Vagina (tissue), 2 donors: ENCODE measurements at regions not wholly inside any gene's neighbourhood (a gene's known extent, or its start where the extent isn't known, plus 50 kb on each side); places are given as distances from the start of the nearest gene placed in this dataset.

Experiments
- POLR2A ChIP-seq, 2 donors: fragments of 450-650 bp; IDR thresholded peaks; one replicate each; pipeline ENCODE4 v1.6.1; 2017; ENCODE audit warnings: antibody characterized with exemption in 2 of 2, mild to moderate bottlenecking in 2 of 2, moderate library complexity in 2 of 2
- POLR2AphosphoS5 ChIP-seq, 2 donors: sonication (generic); formaldehyde crosslinking; IDR thresholded peaks; one replicate each; pipeline ENCODE4 v1.9.0; 2017; ENCODE audit warnings: antibody characterized with exemption in 2 of 2, mild to moderate bottlenecking in 2 of 2, low read depth in 1 of 2; ENCODE audit not compliant: insufficient read depth in 1 of 2
- TF ChIP-seq, protein P1 (sequence below), 3 experiments: fragments of 450-650 bp in 2 of 3; fragments of 200-600 bp in 1 of 3; sonication (generic) in 1 of 3; IDR thresholded peaks; one replicate each; pipeline ENCODE4 v1.5.1; 2017 to 2019; ENCODE audit warnings: antibody characterized with exemption in 3 of 3, mild to moderate bottlenecking in 2 of 3, moderate library complexity in 2 of 3

DNA sequence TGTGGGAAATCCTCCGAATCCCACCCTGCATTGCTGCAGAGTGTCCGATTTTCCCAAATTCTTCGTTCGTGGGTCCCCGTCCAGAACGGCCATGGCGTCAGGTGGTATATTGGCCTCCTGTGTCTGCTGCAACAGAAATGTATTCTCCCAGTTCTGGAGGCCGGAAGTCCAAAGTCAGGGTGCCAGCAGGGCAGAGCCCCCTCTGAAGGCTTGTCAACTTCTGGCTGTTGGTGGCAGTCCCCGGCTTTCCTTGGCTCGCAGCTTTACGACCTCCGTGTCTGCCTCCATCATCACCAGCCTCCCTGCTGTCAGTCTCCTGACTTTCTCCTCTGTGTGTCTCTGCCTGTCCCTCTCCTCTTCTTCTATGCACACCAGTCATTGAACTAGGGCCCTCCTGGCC lies 142.1 kb upstream of the FOXF1 start:
- no peak for TF ChIP-seq POLR2A (IDR thresholded peaks at IDR 0.05)
- TF ChIP-seq, protein P1, sequence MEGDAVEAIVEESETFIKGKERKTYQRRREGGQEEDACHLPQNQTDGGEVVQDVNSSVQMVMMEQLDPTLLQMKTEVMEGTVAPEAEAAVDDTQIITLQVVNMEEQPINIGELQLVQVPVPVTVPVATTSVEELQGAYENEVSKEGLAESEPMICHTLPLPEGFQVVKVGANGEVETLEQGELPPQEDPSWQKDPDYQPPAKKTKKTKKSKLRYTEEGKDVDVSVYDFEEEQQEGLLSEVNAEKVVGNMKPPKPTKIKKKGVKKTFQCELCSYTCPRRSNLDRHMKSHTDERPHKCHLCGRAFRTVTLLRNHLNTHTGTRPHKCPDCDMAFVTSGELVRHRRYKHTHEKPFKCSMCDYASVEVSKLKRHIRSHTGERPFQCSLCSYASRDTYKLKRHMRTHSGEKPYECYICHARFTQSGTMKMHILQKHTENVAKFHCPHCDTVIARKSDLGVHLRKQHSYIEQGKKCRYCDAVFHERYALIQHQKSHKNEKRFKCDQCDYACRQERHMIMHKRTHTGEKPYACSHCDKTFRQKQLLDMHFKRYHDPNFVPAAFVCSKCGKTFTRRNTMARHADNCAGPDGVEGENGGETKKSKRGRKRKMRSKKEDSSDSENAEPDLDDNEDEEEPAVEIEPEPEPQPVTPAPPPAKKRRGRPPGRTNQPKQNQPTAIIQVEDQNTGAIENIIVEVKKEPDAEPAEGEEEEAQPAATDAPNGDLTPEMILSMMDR (IDR thresholded peaks at IDR 0.05) = no peak
- TF ChIP-seq POLR2AphosphoS5 (IDR thresholded peaks at IDR 0.05; ENCODE audit: insufficient read depth in 1 of 2, low read depth in 1 of 2) = no peak
